ENCODE measurements at regions not wholly inside any gene's neighbourhood (a gene's known extent, or its start where the extent isn't known, plus 50 kb on each side); places are given as distances from the start of the nearest gene placed in this dataset.

DNA sequence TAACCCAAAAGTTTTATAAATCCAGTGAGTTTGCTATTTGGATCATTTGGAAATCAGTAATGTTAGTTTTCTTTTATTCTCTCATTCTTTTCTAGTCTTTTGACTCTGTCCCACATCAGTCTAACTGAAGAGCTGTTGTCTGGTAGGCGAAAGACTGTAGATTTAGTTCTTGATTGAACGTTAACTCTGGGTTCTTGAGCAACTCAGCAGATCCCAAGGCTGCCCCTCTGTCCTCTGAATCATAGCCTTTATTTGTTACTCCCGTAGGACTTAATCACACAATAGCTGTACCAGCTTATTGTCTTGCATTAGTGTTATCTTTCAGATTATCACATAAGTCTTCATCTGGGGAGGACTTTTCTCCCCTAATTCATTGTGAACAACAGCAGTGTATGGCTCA lies 119.3 kb upstream of the TOM1L1 start:
- TF ChIP-seq, protein P1, sequence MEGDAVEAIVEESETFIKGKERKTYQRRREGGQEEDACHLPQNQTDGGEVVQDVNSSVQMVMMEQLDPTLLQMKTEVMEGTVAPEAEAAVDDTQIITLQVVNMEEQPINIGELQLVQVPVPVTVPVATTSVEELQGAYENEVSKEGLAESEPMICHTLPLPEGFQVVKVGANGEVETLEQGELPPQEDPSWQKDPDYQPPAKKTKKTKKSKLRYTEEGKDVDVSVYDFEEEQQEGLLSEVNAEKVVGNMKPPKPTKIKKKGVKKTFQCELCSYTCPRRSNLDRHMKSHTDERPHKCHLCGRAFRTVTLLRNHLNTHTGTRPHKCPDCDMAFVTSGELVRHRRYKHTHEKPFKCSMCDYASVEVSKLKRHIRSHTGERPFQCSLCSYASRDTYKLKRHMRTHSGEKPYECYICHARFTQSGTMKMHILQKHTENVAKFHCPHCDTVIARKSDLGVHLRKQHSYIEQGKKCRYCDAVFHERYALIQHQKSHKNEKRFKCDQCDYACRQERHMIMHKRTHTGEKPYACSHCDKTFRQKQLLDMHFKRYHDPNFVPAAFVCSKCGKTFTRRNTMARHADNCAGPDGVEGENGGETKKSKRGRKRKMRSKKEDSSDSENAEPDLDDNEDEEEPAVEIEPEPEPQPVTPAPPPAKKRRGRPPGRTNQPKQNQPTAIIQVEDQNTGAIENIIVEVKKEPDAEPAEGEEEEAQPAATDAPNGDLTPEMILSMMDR (conservative IDR thresholded peaks at IDR 0.05; ENCODE audit: low read length): no peak
- no peak for TF ChIP-seq EZH2phosphoT487 (IDR thresholded peaks at IDR 0.05; ENCODE audit: borderline replicate concordance)

Measured in Loucy (cell line).